HepG2 (cell line): ENCODE measurements at regions not wholly inside any gene's neighbourhood (a gene's known extent, or its start where the extent isn't known, plus 50 kb on each side); places are given as distances from the start of the nearest gene placed in this dataset.

Experiments used
- CBX1 ChIP-seq: IDR thresholded peaks from one replicate; pipeline ENCODE4 v1.6.1; 2016; ENCODE audit warnings: antibody characterized with exemption, low read depth
- EHMT2 ChIP-seq: fragments of 200-600 bp; sonication (generic); IDR thresholded peaks from 2 replicates; pipeline ENCODE4 v1.7.0; 2017; ENCODE audit warnings: antibody characterized with exemption, low read depth, low read length, borderline replicate concordance
- GATAD2A ChIP-seq: IDR thresholded peaks from 2 replicates; pipeline ENCODE4 v1.6.1; 2016
- KDM3A ChIP-seq: IDR thresholded peaks from 2 replicates; pipeline ENCODE4 v1.6.1; 2018; ENCODE audit warnings: low read depth, missing compliant biosample characterization
- RFX3 ChIP-seq: IDR thresholded peaks from 2 replicates; pipeline ENCODE4 v1.6.1; 2016; ENCODE audit warnings: missing biosample characterization, missing genetic modification reagents
- SOX6 ChIP-seq, 2 experiments: fragments of 450-650 bp in 1 of 2; sonication (generic) in 1 of 2; formaldehyde crosslinking in 1 of 2; IDR thresholded peaks; 2 replicates each; pipeline versions ENCODE4 v1.4.0 to v1.6.1; 2017 to 2020; ENCODE audit warnings: antibody characterized with exemption in 1 of 2, mild to moderate bottlenecking in 1 of 2, missing genetic modification reagents in 1 of 2
- ZNF788 ChIP-seq: sonication (generic); formaldehyde crosslinking; IDR thresholded peaks from 2 replicates; pipeline ENCODE4 v1.5.0; 2020; ENCODE audit warnings: mild to moderate bottlenecking, missing genetic modification reagents, borderline replicate concordance
- TF ChIP-seq, protein P1 (sequence below): fragments of 450-650 bp; IDR thresholded peaks from 2 replicates; pipeline ENCODE4 v1.6.1; 2017
- TF ChIP-seq, protein P2 (sequence below): sonication (generic); formaldehyde crosslinking; IDR thresholded peaks from 2 replicates; pipeline ENCODE4 v1.4.0; 2020; ENCODE audit warnings: missing genetic modification reagents, mild to moderate bottlenecking, borderline replicate concordance
- TF ChIP-seq, protein P3 (sequence below): sonication (generic); formaldehyde crosslinking; IDR thresholded peaks from 2 replicates; pipeline ENCODE4 v1.4.0; 2020; ENCODE audit warnings: missing genetic modification reagents
- TF ChIP-seq, protein P4 (sequence below): sonication (generic); formaldehyde crosslinking; IDR thresholded peaks from 2 replicates; pipeline ENCODE4 v1.4.0; 2020; ENCODE audit warnings: mild to moderate bottlenecking, missing genetic modification reagents
- TF ChIP-seq, protein P5 (sequence below): sonication (generic); formaldehyde crosslinking; IDR thresholded peaks from 2 replicates; pipeline ENCODE4 v1.4.0; 2020; ENCODE audit warnings: missing genetic modification reagents, borderline replicate concordance
- TF ChIP-seq, protein P6 (sequence below): sonication (generic); formaldehyde crosslinking; IDR thresholded peaks from 2 replicates; pipeline ENCODE4 v1.8.1; 2022; ENCODE audit warnings: low read depth, mild to moderate bottlenecking, missing genetic modification reagents
- TF ChIP-seq, protein P7 (sequence below): IDR thresholded peaks from 2 replicates; pipeline ENCODE4 v1.6.1; 2016; ENCODE audit warnings: mild to moderate bottlenecking, missing biosample characterization, missing genetic modification reagents
- TF ChIP-seq, protein P8 (sequence below): sonication (generic); formaldehyde crosslinking; IDR thresholded peaks from 2 replicates; pipeline ENCODE4 v1.4.0; 2020; ENCODE audit warnings: missing genetic modification reagents

DNA sequence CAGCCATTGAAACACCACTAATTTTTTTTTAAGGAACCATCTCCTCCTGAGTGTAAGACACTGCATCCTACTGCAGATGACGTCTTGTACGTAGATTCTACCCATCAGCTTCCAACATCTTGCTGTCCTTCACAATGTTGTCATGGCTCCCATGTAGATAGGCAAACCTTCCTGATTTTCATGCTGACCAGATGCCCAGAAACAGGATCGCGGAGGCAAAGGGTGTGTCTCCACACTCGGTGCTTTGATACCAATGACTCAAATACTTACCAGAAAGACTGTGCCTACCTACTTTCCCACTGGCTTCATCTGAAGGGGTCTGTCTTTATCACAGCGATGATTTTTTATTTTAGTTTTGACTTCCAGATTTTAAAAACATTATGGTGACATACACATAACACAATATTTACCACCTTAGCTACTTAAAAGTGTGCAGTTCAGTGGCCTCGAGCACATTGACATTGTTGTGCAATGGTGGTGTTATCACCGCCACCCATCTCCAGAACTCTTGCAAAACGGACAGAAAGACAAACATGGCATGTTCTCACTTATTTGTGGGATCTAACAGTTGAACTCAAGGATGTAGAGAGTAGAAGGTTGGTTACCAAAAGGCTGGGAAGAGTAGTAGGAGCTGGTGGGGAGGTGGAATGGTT lies 94.0 kb upstream of the PEG3 start (continued):
- TF ChIP-seq, protein P1, sequence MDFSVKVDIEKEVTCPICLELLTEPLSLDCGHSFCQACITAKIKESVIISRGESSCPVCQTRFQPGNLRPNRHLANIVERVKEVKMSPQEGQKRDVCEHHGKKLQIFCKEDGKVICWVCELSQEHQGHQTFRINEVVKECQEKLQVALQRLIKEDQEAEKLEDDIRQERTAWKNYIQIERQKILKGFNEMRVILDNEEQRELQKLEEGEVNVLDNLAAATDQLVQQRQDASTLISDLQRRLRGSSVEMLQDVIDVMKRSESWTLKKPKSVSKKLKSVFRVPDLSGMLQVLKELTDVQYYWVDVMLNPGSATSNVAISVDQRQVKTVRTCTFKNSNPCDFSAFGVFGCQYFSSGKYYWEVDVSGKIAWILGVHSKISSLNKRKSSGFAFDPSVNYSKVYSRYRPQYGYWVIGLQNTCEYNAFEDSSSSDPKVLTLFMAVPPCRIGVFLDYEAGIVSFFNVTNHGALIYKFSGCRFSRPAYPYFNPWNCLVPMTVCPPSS, result no peak
- TF ChIP-seq, protein P2, sequence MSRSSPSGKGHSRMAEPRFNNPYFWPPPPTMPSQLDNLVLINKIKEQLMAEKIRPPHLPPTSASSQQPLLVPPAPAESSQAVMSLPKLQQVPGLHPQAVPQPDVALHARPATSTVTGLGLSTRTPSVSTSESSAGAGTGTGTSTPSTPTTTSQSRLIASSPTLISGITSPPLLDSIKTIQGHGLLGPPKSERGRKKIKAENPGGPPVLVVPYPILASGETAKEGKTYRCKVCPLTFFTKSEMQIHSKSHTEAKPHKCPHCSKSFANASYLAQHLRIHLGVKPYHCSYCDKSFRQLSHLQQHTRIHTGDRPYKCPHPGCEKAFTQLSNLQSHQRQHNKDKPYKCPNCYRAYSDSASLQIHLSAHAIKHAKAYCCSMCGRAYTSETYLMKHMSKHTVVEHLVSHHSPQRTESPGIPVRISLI, result peak; percentile 66
- TF ChIP-seq, protein P3, sequence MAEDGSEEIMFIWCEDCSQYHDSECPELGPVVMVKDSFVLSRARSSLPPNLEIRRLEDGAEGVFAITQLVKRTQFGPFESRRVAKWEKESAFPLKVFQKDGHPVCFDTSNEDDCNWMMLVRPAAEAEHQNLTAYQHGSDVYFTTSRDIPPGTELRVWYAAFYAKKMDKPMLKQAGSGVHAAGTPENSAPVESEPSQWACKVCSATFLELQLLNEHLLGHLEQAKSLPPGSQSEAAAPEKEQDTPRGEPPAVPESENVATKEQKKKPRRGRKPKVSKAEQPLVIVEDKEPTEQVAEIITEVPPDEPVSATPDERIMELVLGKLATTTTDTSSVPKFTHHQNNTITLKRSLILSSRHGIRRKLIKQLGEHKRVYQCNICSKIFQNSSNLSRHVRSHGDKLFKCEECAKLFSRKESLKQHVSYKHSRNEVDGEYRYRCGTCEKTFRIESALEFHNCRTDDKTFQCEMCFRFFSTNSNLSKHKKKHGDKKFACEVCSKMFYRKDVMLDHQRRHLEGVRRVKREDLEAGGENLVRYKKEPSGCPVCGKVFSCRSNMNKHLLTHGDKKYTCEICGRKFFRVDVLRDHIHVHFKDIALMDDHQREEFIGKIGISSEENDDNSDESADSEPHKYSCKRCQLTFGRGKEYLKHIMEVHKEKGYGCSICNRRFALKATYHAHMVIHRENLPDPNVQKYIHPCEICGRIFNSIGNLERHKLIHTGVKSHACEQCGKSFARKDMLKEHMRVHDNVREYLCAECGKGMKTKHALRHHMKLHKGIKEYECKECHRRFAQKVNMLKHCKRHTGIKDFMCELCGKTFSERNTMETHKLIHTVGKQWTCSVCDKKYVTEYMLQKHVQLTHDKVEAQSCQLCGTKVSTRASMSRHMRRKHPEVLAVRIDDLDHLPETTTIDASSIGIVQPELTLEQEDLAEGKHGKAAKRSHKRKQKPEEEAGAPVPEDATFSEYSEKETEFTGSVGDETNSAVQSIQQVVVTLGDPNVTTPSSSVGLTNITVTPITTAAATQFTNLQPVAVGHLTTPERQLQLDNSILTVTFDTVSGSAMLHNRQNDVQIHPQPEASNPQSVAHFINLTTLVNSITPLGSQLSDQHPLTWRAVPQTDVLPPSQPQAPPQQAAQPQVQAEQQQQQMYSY, result peak; percentile 86
- TF ChIP-seq ZNF788 (peak; percentile 96), SOX6 (IDR thresholded peaks at IDR 0.05) (no peak), SOX6 (CRISPR knock-in tag; IDR thresholded peaks at IDR 0.05) (peak; percentile 96), CBX1 (peak; percentile 78), RFX3 (CRISPR knock-in tag) (peak; percentile 51; the same call in 1 of the 2 replicates), KDM3A (CRISPR knock-in tag) (peak; percentile 99), GATAD2A (CRISPR knock-in tag) (peak; percentile 100), EHMT2 (no peak; the same call in 1 of the 2 replicates)
- TF ChIP-seq, protein P4, sequence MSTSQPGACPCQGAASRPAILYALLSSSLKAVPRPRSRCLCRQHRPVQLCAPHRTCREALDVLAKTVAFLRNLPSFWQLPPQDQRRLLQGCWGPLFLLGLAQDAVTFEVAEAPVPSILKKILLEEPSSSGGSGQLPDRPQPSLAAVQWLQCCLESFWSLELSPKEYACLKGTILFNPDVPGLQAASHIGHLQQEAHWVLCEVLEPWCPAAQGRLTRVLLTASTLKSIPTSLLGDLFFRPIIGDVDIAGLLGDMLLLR (CRISPR knock-in tag), result no peak
- TF ChIP-seq, protein P5, sequence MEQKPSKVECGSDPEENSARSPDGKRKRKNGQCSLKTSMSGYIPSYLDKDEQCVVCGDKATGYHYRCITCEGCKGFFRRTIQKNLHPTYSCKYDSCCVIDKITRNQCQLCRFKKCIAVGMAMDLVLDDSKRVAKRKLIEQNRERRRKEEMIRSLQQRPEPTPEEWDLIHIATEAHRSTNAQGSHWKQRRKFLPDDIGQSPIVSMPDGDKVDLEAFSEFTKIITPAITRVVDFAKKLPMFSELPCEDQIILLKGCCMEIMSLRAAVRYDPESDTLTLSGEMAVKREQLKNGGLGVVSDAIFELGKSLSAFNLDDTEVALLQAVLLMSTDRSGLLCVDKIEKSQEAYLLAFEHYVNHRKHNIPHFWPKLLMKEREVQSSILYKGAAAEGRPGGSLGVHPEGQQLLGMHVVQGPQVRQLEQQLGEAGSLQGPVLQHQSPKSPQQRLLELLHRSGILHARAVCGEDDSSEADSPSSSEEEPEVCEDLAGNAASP (CRISPR knock-in tag), result peak; percentile 97
- TF ChIP-seq, protein P6, sequence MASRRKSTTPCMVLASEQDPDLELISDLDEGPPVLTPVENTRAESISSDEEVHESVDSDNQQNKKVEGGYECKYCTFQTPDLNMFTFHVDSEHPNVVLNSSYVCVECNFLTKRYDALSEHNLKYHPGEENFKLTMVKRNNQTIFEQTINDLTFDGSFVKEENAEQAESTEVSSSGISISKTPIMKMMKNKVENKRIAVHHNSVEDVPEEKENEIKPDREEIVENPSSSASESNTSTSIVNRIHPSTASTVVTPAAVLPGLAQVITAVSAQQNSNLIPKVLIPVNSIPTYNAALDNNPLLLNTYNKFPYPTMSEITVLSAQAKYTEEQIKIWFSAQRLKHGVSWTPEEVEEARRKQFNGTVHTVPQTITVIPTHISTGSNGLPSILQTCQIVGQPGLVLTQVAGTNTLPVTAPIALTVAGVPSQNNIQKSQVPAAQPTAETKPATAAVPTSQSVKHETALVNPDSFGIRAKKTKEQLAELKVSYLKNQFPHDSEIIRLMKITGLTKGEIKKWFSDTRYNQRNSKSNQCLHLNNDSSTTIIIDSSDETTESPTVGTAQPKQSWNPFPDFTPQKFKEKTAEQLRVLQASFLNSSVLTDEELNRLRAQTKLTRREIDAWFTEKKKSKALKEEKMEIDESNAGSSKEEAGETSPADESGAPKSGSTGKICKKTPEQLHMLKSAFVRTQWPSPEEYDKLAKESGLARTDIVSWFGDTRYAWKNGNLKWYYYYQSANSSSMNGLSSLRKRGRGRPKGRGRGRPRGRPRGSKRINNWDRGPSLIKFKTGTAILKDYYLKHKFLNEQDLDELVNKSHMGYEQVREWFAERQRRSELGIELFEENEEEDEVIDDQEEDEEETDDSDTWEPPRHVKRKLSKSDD, result peak; percentile 92
- TF ChIP-seq, protein P7, sequence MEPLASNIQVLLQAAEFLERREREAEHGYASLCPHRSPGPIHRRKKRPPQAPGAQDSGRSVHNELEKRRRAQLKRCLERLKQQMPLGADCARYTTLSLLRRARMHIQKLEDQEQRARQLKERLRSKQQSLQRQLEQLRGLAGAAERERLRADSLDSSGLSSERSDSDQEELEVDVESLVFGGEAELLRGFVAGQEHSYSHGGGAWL (CRISPR knock-in tag), result no peak
- TF ChIP-seq, protein P8, sequence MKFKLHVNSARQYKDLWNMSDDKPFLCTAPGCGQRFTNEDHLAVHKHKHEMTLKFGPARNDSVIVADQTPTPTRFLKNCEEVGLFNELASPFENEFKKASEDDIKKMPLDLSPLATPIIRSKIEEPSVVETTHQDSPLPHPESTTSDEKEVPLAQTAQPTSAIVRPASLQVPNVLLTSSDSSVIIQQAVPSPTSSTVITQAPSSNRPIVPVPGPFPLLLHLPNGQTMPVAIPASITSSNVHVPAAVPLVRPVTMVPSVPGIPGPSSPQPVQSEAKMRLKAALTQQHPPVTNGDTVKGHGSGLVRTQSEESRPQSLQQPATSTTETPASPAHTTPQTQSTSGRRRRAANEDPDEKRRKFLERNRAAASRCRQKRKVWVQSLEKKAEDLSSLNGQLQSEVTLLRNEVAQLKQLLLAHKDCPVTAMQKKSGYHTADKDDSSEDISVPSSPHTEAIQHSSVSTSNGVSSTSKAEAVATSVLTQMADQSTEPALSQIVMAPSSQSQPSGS (CRISPR knock-in tag), result peak; percentile 97
